ENCODE measurements at regions not wholly inside any gene's neighbourhood (a gene's known extent, or its start where the extent isn't known, plus 50 kb on each side); places are given as distances from the start of the nearest gene placed in this dataset.

DNA sequence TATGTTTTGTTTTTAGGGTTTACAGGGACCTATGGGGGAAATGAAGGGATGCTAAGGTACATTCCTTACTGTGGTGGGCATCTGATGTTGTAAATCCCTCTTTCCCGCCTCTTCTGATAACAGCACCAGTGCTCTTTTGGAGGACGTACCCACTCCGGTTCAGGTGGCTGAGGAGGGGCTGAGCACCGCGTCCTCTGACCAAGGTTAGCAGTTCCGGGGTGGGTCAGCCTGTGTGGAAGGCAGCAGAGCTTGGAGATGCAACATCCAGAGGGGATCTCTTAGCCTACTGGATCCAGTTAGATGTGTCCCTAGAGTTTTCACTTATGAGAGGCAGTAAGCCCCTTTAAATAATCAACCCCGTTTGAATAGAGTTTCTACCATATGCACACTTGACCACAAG is 135.3 kb upstream of the KCNG1 start:
- DNase-seq = no peak

DNA sequence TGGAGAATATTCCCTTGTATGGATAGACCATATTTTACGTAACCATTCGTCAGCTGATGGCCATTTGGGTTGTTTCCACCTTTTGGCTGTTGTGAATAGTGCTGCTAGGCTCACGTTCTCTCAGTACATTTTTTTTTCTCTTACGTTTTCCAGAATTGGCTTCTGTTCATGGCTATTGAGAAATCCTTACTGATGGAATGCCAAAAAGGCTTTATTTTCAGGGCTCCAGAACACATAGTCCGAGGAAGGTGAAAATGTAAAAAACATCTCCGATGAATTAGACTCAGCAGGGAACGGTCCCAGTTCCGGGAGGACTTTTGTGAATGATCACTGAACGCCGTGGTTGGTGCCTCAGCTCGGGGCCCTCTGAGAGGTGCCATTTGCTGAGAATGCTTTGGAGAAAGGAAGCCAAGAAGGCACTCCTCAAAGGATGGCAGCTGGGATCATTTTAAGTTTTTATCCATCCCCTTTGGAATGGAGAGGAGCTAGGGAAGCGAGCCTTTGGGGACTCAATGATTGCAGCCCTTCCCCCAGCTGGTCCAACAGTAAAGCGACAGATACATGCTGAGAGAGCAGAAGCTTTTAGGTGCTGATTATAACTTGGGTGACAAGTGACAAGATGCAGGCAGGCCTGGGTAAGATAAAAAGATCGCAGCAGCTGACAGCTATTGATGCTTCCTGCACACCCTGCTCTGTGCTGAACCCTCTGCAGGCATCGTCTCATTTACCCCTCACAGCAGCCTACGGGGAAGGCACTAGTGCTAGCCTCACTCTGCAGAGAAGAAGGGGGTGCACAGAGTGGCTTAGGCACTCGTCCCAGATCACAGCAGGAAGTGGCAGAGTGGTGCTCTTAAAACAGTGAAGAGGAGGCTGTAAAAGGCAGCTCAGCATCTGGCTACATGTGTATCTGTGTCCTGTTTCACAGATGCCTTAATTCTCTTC is 133.4 kb upstream of the KCNG1 start:
- no peak for DNase-seq

DNA sequence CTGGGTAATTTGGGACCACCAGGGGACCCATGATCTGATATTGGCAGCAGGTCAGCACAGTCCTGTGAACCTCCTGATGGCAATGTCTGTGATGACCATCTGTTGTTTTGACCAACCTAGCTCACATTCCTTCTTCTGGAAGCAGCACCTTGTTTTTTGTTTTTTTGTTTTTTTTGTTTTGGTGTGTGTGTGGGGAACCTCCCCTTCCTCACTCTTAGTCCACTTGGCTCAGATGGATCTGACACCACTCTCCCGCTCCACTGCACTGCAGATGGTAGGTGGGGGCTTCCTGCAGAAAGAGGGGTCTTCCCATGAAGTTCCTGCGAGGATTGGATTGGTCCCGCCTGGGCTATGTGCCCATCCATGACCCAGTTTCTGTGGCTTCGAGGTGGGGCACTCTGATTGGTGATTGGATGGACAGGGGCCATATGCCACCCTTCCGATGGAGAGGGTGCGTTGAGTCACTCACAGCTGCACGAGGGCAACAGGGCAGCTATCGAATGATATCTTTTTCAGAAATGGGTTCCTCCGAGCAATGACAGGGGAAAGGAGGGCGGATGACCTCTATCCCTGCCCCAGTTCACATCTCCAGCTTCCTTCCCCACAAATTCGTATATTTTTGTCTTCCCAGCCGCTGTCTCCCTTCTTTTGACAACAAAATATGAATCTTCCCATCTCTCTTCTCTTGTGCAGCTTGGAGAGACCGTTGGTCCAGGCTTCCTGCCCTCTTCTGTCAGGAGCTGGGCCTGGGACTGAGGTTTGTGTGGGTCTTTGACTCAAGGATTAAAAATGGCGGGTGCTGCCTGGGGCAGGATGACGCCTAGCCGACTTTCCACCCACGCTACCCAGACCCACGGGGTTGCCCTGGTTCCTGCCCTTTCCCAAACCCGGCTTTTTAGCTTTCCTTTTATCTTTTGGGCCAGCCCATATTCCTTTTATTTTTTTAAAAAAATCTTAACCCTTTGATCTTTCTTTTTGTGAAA is 132.1 kb upstream of the KCNG1 start:
- no peak for DNase-seq

DNA sequence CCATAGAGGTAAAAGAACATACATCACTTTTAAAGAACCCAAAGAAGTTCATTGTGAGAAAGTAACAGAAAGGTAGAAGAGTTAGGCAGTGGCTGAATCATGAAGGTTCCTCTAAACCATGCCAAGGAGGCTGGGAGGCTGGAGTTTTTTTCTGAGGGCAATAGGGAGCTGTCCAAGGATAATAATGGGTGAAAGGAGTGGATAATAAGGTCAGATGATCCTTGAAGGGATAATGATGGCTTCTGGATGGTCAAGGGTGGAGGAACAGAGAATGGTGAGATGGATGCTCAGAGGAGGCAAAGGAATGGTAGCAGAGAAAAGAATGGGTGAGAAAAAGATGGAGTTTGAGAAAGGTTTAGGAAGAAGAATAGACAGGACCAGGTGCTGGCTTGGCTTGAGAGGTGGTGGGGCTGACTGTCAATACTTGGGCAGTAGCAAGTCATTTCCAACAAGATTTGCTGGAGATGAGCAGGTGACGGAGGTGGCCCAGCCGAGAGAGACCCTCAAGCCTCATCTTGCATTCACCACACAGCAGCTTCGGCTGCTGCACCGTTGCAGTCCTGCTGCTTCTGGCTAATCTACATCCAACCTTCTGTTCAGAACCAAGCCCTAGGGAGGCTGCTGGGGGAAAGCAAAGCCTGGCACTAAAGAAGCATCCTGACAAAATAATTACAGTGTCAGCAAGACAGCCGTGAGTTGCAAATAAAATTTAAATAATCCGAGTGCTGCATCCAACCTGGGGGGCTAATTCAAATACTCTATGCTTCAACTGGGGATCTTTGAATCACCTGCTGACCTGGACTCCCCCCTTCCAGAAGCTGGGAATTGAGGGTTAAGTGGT is 131.2 kb upstream of the KCNG1 start:
- no peak for DNase-seq

DNA sequence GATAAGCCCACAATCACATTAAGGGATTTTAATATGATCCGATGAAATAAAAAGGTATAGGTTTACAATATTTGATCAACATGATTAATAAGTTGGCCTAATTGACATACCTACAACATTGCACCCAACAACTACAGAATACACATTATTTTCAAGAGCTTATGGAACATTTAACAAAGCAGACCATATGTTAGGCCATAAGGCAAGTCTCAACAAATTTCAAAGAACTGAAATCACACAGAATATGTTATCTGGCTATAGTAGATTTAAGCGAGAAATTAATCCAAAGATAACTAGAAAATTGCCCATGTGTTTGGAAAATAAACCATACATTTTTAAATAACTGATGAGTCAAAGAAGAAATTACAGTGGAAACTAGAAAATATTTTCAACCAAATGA is 126.0 kb upstream of the KCNG1 start:
- no peak for DNase-seq

DNA sequence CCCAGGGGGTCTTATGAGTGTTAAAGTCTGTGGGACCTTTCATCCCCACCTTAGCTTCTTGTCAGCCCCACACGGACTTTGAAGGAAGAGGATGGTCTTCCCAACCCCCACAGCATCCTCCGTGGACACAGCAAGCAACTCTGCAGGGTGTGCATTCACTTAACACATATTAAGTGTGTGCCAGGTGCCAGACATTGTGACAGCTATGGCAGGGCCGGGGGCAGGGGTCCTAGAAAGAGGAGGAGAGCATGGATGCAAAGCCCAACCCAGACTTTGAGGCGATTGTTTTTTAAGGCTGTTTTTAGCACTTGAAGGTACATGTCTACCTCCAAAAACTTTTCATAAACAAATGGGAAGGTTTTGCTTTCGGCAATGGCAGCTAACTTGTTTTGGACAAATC is 121.6 kb upstream of the KCNG1 start:
- no peak for DNase-seq

DNA sequence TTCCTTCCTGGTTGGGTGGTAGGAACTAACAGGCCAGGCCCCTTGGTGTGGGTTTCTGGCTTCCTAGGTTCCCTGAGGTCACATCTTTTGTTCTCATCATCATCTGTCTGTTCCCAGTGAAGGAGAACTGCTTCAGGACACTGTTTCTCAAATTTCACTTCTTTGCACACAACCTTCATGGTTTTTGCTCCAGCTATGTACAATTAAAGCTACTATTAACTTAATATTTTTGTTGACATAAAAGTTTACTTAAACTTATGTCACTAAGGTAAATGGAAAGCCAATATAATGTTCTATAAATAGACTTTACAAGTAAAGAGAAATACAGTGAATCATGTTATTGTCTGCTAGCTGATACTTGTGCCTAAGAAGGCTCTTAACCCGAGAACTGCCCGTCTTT is 120.7 kb upstream of the KCNG1 start:
- no peak for DNase-seq

DNA sequence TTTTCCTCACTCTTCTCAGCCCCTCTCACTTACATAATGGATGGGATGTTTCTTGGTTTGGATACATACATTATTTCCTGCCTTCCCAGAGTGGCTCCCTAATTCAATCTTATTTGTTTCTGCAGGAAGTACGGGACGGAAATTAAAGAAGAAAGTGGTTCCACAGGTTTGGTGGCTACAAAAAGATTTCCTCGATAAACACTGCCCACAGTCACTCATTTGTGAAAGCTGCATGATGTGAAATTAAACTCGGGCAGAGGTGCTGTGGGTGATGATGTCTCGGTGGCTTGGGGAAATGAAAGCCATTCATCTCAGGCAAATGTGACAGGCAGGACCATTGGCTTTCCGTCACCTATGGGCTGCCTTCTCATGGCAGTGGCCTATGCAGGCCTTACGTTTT is 119.5 kb upstream of the KCNG1 start:
- no peak for DNase-seq

DNA sequence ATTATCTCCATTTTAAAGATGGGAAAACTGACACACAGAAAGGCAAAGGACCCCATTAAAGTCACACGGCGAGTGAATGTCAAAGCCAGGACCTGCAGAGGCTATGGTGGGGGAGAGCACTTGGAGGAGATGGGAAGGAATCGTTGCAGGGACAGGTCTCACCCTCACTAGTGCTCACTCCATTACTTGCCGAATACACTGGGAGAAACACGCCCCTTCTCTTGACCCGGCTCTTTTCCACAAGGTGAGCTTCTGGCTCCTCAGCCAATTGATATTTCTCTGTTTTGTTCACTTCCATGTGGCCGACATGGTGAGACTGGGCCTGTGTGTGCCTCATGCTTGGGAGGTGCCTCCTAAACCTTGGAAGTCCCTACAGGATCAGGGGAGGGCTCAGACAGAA is 117.8 kb upstream of the KCNG1 start:
- DNase-seq = no peak

DNA sequence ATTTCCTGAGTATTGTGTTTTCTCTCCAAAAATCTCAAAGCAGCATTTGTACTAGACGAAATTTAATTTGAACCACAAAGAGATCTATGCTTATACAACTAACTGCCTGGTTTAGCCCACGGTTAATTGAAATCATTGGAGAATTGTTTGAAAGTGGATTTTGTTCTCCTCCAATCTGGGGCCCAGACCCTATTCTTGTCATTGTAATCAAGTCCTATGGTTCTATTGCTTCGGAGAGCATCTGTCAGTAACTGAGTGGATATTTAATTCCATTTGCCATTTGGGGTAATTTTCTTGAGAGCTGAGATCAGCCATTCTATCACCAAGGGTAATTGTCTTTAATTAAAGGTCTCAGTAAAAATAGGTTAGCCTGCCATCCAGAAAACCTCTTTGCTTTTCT is 117.0 kb upstream of the KCNG1 start:
- no peak for DNase-seq

DNA sequence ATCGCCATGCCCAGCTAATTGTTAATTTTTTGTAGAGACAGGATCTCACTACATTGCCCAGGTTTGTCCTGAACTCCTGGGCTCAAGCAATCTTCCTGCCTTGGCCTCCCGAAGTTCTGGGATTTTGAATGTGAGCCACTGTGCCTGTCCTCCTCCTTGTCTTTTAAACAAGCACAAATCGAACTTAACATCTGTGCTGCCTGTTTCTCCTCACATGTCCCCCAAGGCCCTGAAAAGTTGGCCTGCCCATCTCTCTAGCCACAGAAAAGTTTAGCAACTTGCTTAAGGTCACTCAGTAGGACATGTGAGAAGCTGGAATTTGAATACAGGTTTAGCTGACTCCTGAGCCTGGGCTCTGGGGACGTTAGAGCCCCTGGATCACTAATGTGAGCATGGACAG is 115.7 kb upstream of the KCNG1 start:
- no peak for DNase-seq

DNA sequence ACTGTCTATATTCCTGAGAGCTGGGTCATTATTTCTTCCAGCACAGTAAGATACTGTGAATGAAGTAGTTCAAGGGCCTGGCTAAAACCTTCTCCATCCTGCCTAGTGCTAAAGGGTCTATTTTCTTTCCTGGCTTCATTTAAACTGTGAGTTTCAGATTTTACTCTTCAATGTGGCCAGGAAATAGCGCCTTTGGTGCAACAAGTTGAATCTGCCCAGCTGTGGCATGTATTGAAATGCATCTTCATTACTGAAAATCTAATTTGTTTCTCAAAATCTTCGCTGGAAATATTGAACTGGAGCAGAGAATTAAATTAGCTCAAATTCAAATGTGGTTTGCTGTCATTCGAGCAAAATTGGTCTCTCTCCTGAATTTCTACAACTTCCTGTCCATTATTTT is 114.6 kb upstream of the KCNG1 start:
- no peak for DNase-seq

DNA sequence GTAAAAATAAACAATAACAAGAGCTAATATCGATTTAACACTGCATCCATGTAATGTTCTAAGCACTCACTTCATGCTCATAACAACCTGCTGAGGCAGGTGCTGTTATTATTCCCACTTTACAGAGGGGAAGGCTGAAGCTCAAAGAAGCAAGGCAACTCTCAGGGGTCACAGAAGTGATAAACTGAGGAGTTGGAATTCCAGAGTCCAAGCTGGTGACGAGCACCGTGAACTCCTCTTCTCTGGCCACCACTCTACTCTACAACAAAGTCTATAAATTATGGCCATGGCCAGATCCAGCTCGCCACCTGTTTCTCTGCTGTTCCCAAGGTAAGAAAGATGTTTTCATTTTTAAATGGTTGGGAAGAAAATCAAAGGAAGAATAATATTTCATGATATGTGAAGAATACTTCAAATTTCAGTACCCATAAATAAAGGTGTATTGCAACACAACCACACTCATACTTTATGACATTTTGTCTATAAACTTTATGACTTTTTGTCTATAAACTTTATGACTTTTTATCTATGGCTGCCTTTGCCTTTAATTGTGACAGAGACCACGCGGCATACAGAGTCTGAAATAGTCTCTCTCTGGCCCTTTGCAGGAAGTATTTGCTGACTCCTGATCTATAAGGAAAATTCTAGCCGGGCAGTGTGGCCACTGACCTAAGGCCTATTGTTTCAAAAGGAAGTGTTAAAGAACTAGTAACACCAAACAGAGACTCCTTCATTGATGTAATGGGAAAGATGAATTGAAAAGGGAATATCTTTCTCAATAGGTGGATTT is 113.2 kb upstream of the KCNG1 start:
- DNase-seq = no peak

DNA sequence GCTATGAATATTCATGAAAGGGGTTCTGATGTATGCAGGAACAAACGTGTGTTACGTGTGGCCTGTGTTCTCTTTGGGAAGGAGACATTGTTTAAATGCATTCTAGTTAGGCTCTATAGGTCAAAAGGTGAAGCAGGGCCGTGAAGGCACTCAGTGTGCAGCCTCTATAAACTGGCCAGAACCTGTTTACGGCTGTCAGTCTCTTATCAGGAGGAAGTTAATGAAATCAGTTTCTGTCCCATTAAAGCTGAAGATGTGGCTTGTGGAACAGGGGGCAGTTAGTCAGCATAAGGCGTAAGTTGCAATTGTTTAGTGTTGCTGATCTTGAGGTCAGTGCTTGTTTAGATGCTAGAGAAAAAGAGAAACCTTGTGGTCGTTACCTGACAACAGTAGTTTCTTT is 111.5 kb upstream of the KCNG1 start:
- DNase-seq = no peak

DNA sequence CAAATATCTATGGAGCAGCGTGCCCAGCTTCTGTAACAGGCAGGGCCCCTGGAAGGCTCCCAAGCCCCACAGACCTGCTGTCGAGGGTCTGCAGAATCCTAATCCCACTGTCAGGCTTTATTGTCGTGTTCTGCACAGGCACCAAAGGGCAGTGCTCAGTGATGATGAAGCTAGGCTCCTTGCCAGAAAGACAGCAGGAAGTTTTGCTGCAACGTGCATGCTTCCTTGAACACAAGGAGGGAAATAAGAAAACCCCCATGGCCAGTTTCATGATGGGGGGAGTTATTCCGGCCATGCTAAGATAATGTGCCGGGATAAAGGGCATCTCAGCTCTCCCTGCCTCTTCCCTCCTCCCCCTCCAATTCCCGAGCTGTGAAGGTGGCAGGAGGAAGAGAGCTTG is 109.4 kb upstream of the KCNG1 start:
- no peak for DNase-seq

DNA sequence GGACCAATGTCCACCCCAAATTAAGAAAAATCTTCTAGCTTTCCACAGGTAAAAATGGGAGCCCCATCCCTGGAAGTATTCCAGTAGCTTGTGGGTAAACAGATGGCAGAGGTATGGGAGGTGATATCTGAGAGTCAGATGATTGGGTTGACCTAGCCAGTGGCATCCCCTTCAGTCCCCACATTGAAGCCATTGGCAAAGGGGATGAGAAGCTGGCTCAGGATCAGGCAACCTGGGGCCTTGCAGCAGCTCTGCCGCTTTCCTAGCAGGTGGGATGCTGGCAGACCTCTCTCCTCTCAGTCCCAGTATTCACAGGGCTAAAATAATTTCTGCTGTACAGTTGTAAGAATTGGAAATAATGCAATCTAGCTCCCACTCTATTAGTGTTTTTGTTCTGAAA is 108.9 kb upstream of the KCNG1 start:
- no peak for DNase-seq

DNA sequence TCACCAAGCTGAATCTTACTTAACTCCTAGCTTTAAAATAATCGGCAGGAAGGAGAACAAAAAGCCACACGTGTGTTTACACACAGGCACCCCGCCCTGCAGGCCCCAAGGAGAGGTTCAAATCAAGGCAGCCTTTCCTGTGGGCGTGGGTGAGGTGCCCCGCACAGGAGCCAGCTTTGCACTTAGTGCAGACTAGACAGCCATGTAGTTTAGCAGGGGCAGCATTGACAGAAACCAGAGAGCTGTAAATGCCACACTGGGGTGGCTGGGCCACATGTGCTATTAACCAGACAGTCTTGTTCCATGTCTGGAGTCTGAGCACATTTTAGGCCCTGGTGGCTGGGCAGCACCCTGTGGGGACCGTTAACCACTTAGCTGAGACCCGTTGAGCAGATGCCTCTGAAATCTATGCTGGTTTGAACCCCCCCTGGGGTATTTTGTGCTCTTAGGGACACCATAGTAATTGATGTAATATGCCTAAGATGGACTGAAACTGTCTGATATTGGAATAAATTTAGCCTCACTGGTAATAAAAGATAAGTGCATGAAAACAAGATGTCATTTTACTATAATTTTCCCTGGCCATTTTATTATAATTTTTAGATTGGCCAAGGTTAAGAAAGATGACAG is 106.4 kb upstream of the KCNG1 start:
- DNase-seq = no peak

DNA sequence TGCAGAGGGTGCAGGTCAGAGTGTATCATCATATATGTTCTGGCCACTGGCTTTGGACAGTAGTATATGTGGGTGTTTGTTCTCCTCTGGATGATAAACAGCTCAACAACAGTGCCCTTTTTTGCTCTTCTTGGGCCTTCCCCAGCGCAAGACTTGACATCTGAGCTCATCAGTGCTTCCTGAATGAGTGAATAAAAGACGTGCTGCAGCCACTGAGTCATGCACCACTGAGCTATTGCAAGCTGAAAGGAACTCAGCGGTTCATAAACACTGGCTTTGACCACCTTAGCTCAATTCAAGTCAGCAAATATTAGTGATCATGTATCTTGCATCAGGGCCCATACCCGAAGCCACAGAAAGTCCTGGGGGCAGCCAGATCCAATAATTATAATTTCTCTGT is 105.3 kb upstream of the KCNG1 start:
- peak; percentile 43 for DNase-seq

DNA sequence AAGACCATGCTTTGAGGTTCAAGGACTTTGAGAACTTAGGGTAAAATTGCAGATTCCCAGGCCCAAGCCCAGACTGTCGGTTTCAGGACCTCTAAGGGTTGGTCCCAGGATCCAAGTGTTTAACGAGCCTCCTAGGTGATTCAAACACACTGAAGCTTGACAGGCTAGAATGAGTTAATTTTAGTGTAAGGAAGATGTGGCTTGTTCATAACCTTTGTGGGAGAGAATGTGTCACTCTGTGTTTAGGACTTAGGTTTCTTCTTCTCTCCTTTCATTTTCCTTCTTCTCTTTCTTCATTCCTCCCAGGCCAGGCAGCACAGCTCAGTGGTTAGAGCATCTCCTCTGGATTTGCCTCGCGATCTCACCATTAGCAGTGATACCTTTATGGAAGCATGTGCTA is 104.8 kb upstream of the KCNG1 start:
- no peak for DNase-seq

DNA sequence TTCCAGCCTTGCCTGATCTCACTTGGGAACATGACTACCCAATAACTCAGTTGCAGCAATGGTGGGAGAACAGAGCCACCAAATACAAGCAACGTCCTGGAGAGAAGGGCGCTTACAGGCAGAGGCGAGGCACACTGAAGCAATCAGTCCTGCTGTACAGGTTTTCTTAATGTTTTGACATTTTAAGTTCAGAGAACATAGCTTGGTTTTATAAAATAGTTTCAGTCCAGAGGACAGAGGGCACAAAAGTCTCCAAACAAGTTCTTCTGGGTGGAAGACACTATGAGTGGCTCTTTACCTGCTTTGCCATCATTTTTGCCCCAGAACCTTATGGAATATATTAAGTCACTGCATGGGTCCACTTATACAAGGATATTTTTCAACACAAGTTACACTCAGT is 103.4 kb upstream of the KCNG1 start:
- DNase-seq = no peak

DNA sequence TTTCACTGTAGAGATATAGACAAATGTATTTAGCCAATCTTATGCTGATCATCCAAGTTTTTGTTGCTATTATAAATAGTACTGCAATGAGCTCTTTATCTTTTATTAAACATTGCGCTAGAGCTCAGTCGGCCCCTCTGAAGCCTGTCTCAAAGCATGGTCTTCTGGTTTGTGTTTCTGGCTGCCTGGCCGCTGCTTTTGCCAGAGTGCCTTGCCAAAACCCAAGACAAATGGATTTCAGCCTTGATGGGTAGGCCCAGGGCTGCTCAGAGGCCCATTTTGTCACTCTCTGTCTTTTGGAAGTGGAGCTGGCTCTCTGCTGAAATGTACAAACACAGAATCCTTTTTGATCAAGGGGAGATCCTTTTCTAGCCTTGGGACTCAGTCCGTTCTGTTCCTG is 102.9 kb upstream of the KCNG1 start:
- DNase-seq = no peak

Data from renal pelvis (tissue), 1 donor.